H1 (cell line): ENCODE measurements at regions not wholly inside any gene's neighbourhood (a gene's known extent, or its start where the extent isn't known, plus 50 kb on each side); places are given as distances from the start of the nearest gene placed in this dataset.

ENCODE experiments used
- CTCF ChIA-PET: fragments of 300-600 bp; sonication (Branson Sonifier 250); formaldehyde crosslinking; loops from one replicate; lab custom pipeline; 2021; ENCODE audit not compliant: partially characterized antibody; lab: Charles Lee
- POLR2A ChIA-PET: fragments of 300-600 bp; sonication (Branson Sonifier 250); formaldehyde crosslinking; loops from one replicate; lab custom pipeline; 2021; ENCODE audit warnings: inconsistent platforms; ENCODE audit not compliant: partially characterized antibody; lab: Charles Lee
- DNase-seq, 2 experiments: peaks; one replicate each; pipeline versions ENCODE4 v3.0.0 to v3.0.0-alpha.2; 2010 to 2022; ENCODE audit warnings: low spot score in 2 of 2, low read depth in 1 of 2, mixed read lengths in 1 of 2
- FAIRE-seq: peaks from 2 replicates; lab custom pipeline; 2011; peaks lifted over from hg19 to GRCh38; lab: Jason Lieb, UNC
- H2AFZ ChIP-seq: 2 replicates; pipeline ENCODE4 v1.8.1; 2012; ENCODE audit warnings: low read length, inconsistent platforms
- H2AK5ac ChIP-seq: 2 replicates; pipeline ENCODE4 v1.6.1; 2013; ENCODE audit warnings: low read depth, low read length
- H2BK120ac ChIP-seq: replicated peaks from 2 replicates; pipeline ENCODE3; 2013; ENCODE audit warnings: low read depth, low read length, inconsistent platforms
- H2BK12ac ChIP-seq: 2 replicates; pipeline ENCODE4 v1.6.1; 2013; ENCODE audit warnings: low read depth, low read length
- H2BK15ac ChIP-seq: 2 replicates; pipeline ENCODE4 v1.6.1; 2013; ENCODE audit warnings: low read length
- H2BK20ac ChIP-seq: 2 replicates; pipeline ENCODE4 v1.6.1; 2013; ENCODE audit warnings: low read length
- H2BK5ac ChIP-seq: 2 replicates; pipeline ENCODE4 v1.6.1; 2013; ENCODE audit warnings: low read depth, low read length
- H3K14ac ChIP-seq: 2 replicates; pipeline ENCODE4 v1.6.1; 2013; ENCODE audit warnings: inconsistent platforms; ENCODE audit not compliant: insufficient read length
- H3K18ac ChIP-seq: 2 replicates; pipeline ENCODE4 v1.6.1; 2013; ENCODE audit warnings: low read length; ENCODE audit errors: extremely low read depth
- H3K23ac ChIP-seq: 2 replicates; pipeline ENCODE4 v1.6.1; 2013; ENCODE audit warnings: inconsistent platforms; ENCODE audit not compliant: insufficient read length
- H3K23me2 ChIP-seq: 2 replicates; pipeline ENCODE4 v1.6.1; 2013; ENCODE audit warnings: low read depth, low read length
- H3K27ac ChIP-seq: 2 replicates; pipeline ENCODE4 v1.6.1; 2011; ENCODE audit warnings: low read depth, low read length, inconsistent platforms
- H3K27me3 ChIP-seq, 4 experiments: replicated peaks in 1 of 4; 1 replicate in 1 of 4; 2 replicates in 3 of 4; pipeline versions ENCODE4 v1.6.1 to v1.8.1; 2011 to 2013; ENCODE audit warnings: low read length in 3 of 4, mild to moderate bottlenecking in 3 of 4, inconsistent platforms in 2 of 4, mixed read lengths in 2 of 4, moderate library complexity in 1 of 4; ENCODE audit not compliant: control insufficient read depth in 3 of 4, insufficient read depth in 3 of 4; ENCODE audit errors: extremely low read depth in 1 of 4
- H3K36me3 ChIP-seq, 4 experiments: 2 replicates each; pipeline versions ENCODE4 v1.6.1 to v1.8.1; 2011 to 2013; ENCODE audit warnings: mild to moderate bottlenecking in 4 of 4, low read length in 3 of 4, moderate library complexity in 2 of 4, control low read depth in 1 of 4, inconsistent platforms in 1 of 4; ENCODE audit not compliant: insufficient read depth in 4 of 4, control insufficient read depth in 2 of 4
- H3K4ac ChIP-seq: replicated peaks from 2 replicates; pipeline ENCODE3; 2013; ENCODE audit warnings: low read length, low read depth, mixed read lengths, inconsistent platforms; ENCODE audit not compliant: insufficient read length
- H3K4me1 ChIP-seq, 4 experiments: replicated peaks in 1 of 4; 1 replicate in 1 of 4; 2 replicates in 3 of 4; pipeline versions ENCODE4 v1.6.1 to v1.8.1; 2011 to 2013; ENCODE audit warnings: low read length in 3 of 4, inconsistent platforms in 2 of 4, mixed read lengths in 1 of 4; ENCODE audit not compliant: insufficient read depth in 4 of 4, control insufficient read depth in 3 of 4
- H3K4me2 ChIP-seq, 2 experiments: 2 replicates each; pipeline versions ENCODE4 v1.6.1 to v1.8.1; 2011 to 2013; ENCODE audit warnings: low read depth in 2 of 2, low read length in 2 of 2, control low read depth in 1 of 2, inconsistent platforms in 1 of 2, mild to moderate bottlenecking in 1 of 2; ENCODE audit not compliant: insufficient read depth in 1 of 2
- H3K4me3 ChIP-seq, 4 experiments: fragments of 200-600, 300-600 bp in 1 of 4; sonication (generic), shearing (Covaris generic), sonication (Bioruptor Twin) in 1 of 4; 2 replicates each; pipeline versions ENCODE4 v1.5.1 to v1.8.1; 2011 to 2016; ENCODE audit warnings: low read length in 4 of 4, low read depth in 3 of 4, control low read depth in 2 of 4, inconsistent platforms in 2 of 4, mild to moderate bottlenecking in 2 of 4, mixed read lengths in 1 of 4, moderate library complexity in 1 of 4; ENCODE audit not compliant: insufficient read depth in 2 of 4; ENCODE audit errors: extremely low read depth in 1 of 4
- H3K56ac ChIP-seq: replicated peaks from 2 replicates; pipeline ENCODE3; 2013; ENCODE audit warnings: low read depth, mild to moderate bottlenecking, mixed read lengths, low read length, inconsistent platforms; ENCODE audit not compliant: insufficient read length
- H3K79me1 ChIP-seq: 2 replicates; pipeline ENCODE4 v1.6.1; 2013; ENCODE audit warnings: low read depth, low read length, control low read depth
- H3K79me2 ChIP-seq, 2 experiments: 2 replicates each; pipeline versions ENCODE4 v1.6.1 to v1.8.1; 2012 to 2013; ENCODE audit warnings: low read length in 2 of 2, mild to moderate bottlenecking in 2 of 2, inconsistent platforms in 1 of 2; ENCODE audit not compliant: insufficient read depth in 2 of 2, control insufficient read depth in 1 of 2
- H3K9ac ChIP-seq, 4 experiments: replicated peaks in 1 of 4; 1 replicate in 1 of 4; 2 replicates in 3 of 4; pipeline versions ENCODE4 v1.6.1 to v1.8.1; 2011 to 2013; ENCODE audit warnings: low read depth in 3 of 4, low read length in 3 of 4, control low read depth in 2 of 4, mild to moderate bottlenecking in 2 of 4, moderate library complexity in 2 of 4, inconsistent platforms in 1 of 4; ENCODE audit errors: extremely low read depth in 1 of 4
- H3K9me3 ChIP-seq, 2 experiments: 2 replicates each; pipeline versions ENCODE4 v1.6.1 to v1.8.1; 2012 to 2013; ENCODE audit warnings: mild to moderate bottlenecking in 2 of 2, moderate library complexity in 2 of 2, control low read depth in 1 of 2, inconsistent platforms in 1 of 2, low read depth in 1 of 2, low read length in 1 of 2, mixed read lengths in 1 of 2; ENCODE audit not compliant: insufficient read depth in 2 of 2
- H4K20me1 ChIP-seq, 2 experiments: replicated peaks in 1 of 2; 2 replicates each; pipeline versions ENCODE3 to v1.8.1; 2011 to 2013; ENCODE audit warnings: inconsistent platforms in 2 of 2, low read length in 2 of 2, mild to moderate bottlenecking in 1 of 2; ENCODE audit not compliant: insufficient read depth in 2 of 2, control insufficient read depth in 1 of 2
- H4K5ac ChIP-seq: 2 replicates; pipeline ENCODE4 v1.6.1; 2013; ENCODE audit warnings: low read length, low read depth, mixed read lengths, inconsistent platforms; ENCODE audit not compliant: insufficient read length
- H4K8ac ChIP-seq: 2 replicates; pipeline ENCODE4 v1.8.0; 2013; ENCODE audit warnings: mild to moderate bottlenecking, moderate library complexity, low read length, inconsistent platforms; ENCODE audit not compliant: insufficient read depth; ENCODE audit errors: extremely low read depth
- H4K91ac ChIP-seq: replicated peaks from 2 replicates; pipeline ENCODE3; 2013; ENCODE audit warnings: low read length, mixed read lengths, inconsistent platforms; ENCODE audit not compliant: insufficient read length
- ASH2L ChIP-seq: fragments of 200-600, 300-600 bp; sonication (generic); IDR thresholded peaks from one replicate; pipeline ENCODE4 v1.7.1; 2017; ENCODE audit warnings: low read length
- BCL11A ChIP-seq, 2 experiments: IDR thresholded peaks; one replicate each; pipeline ENCODE4 v1.6.1; 2011; ENCODE audit warnings: low read depth in 2 of 2, low read length in 2 of 2, mild to moderate bottlenecking in 2 of 2
- CBX5 ChIP-seq: fragments of 300-800, 300-1000 bp; sonication (generic); IDR thresholded peaks from 2 replicates; pipeline ENCODE4 v1.7.1; 2016; ENCODE audit warnings: antibody characterized with exemption, low read length, low read depth
- CREB1 ChIP-seq: IDR thresholded peaks from 2 replicates; pipeline ENCODE4 v1.6.1; 2012; ENCODE audit warnings: inconsistent platforms
- CTBP2 ChIP-seq: IDR thresholded peaks from 2 replicates; pipeline ENCODE4 v1.7.0; 2011; ENCODE audit warnings: borderline replicate concordance, mild to moderate bottlenecking, moderate library complexity, mixed read lengths, low read length; ENCODE audit not compliant: insufficient read depth, insufficient read length
- E2F6 ChIP-seq: IDR thresholded peaks from 2 replicates; pipeline ENCODE4 v1.6.1; 2012; ENCODE audit warnings: inconsistent platforms
- EZH2 ChIP-seq: fragments of 200-600 bp; sonication (generic); IDR thresholded peaks from 2 replicates; pipeline ENCODE4 v1.7.1; 2012; ENCODE audit warnings: low read depth, mild to moderate bottlenecking, moderate library complexity, low read length, inconsistent platforms; ENCODE audit not compliant: severe bottlenecking
- GTF2F1 ChIP-seq: IDR thresholded peaks from 2 replicates; pipeline ENCODE4 v1.6.1; 2012; ENCODE audit warnings: low read depth, low read length, improper control_type of control experiment, borderline replicate concordance
- KDM1A ChIP-seq: fragments of 200-600, 300-600 bp; sonication (generic); IDR thresholded peaks from 2 replicates; pipeline ENCODE4 v1.7.1; 2016; ENCODE audit warnings: mild to moderate bottlenecking, low read length, borderline replicate concordance
- RAD21 ChIP-seq, 2 experiments: IDR thresholded peaks in 1 of 2; conservative IDR thresholded peaks in 1 of 2; 2 replicates each; pipeline ENCODE4 v1.6.1; 2011; ENCODE audit warnings: low read depth in 2 of 2, low read length in 2 of 2, improper control_type of control experiment in 1 of 2, inconsistent platforms in 1 of 2, mild to moderate bottlenecking in 1 of 2, moderate library complexity in 1 of 2
- RBBP5 ChIP-seq: IDR thresholded peaks from 2 replicates; pipeline ENCODE4 v1.7.1; 2012; ENCODE audit warnings: low read depth, mild to moderate bottlenecking, inconsistent platforms, low read length, moderate library complexity, borderline replicate concordance
- SP1 ChIP-seq: IDR thresholded peaks from 2 replicates; pipeline ENCODE4 v1.6.1; 2011; ENCODE audit warnings: low read depth, low read length
- ZNF274 ChIP-seq: IDR thresholded peaks from 2 replicates; pipeline ENCODE4 v1.7.0; 2012; ENCODE audit warnings: low read length, borderline replicate concordance; ENCODE audit errors: extremely low read depth
- WGBS, 2 experiments: shearing (Covaris generic) in 1 of 2; methylation state at CpG; one replicate each; pipeline versions ENCODE4 v1.1.6 to v1.1.7; 2013 to 2015; ENCODE audit warnings: low lambda C conversion rate in 2 of 2, mixed read lengths in 2 of 2, inconsistent platforms in 1 of 2, low coverage in 1 of 2, missing lambda C conversion rate in 1 of 2; ENCODE audit not compliant: insufficient replicate concordance in 2 of 2, insufficient coverage in 1 of 2, insufficient read length in 1 of 2; ENCODE audit errors: extremely low coverage in 1 of 2, missing lambda C conversion rate in 1 of 2; 5-methylcytosine and 5-hydroxymethylcytosine counted together

DNA sequence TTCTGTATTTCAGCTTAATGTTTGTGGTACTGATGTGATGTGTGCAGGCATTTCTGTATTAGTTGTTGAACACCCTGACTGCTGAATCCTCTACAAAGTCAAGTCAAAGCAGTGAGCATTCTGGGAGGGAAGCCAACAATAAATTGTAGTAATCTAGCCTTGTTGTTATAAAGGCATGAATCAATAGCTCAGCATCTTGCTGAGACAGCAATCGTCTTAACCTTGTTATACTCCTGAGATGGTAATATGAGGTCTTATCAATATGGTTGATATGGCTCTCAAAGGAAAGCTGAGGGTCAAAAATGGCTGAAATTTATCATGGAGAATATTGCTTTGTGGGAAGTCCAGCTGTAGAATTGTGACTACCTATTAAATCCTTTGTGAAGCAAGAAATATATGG is 299.4 kb downstream of the DNAJB9 start:
- no peak overlapping the region for H2BK5ac ChIP-seq
- no peak overlapping the region for H3K4me2 ChIP-seq
- no peak overlapping the region for H2AK5ac ChIP-seq
- H4K8ac ChIP-seq: no peak overlapping the region
- H2BK20ac ChIP-seq: no peak overlapping the region
- no peak overlapping the region for H3K56ac ChIP-seq
- DNase-seq (no peak), FAIRE-seq (no peak)
- H3K79me2 ChIP-seq: no peaks in the 10 kb centered on the region
- H4K91ac ChIP-seq: no peak overlapping the region
- H3K23me2 ChIP-seq: no peaks in the 10 kb centered on the region
- H3K4me3 ChIP-seq: no peak overlapping the region
- no peak overlapping the region for H3K4ac ChIP-seq
- ChIA-PET POLR2A (no interaction called here), CTCF (interaction anchor here (0.6 to 1.0 kb wide), 2 partner anchors 9 to 282 kb away, joined by 3 to 4 read pairs; no protein-coding TSS in a partner anchor)
- no peaks in the 10 kb centered on the region for H4K20me1 ChIP-seq
- H3K18ac ChIP-seq: no peak overlapping the region
- no peak overlapping the region for H2BK12ac ChIP-seq
- H3K23ac ChIP-seq: no peak overlapping the region
- 60% methylated on average over 1 of the region's 1 CpG; no CpG with 5 or more reads in 1 of the 2 experiments for WGBS, 2 experiments
- H4K5ac ChIP-seq: no peak overlapping the region
- no peak overlapping the region for H3K9ac ChIP-seq
- H3K36me3 ChIP-seq: no peaks in the 10 kb centered on the region
- no peak overlapping the region for H2AFZ ChIP-seq
- H3K4me1 ChIP-seq: no peaks in the 10 kb centered on the region
- no peak overlapping the region for H3K27ac ChIP-seq
- no peak overlapping the region for H2BK120ac ChIP-seq
- no peak overlapping the region for H2BK15ac ChIP-seq
- H3K79me1 ChIP-seq: no peaks in the 10 kb centered on the region
- no peak overlapping the region for H3K14ac ChIP-seq
- no peaks in the 10 kb centered on the region for H3K27me3 ChIP-seq
- 0 out of 4 replicates have a peak, but pooled peaks cover 0 to 5% of the 10 kb centered on the region in 2 experiments for H3K9me3 ChIP-seq
- TF ChIP-seq BCL11A (IDR thresholded peaks at IDR 0.05; ENCODE audit: low read depth in 2 of 2, low read length in 2 of 2): no peak
- no peak for TF ChIP-seq RBBP5
- no peak for TF ChIP-seq CREB1
- TF ChIP-seq RAD21 (IDR thresholded peaks at IDR 0.05 in 1 of 2, conservative IDR thresholded peaks at IDR 0.05 in 1 of 2; ENCODE audit: low read depth in 2 of 2, low read length in 2 of 2): no peak
- no peak for TF ChIP-seq E2F6
- TF ChIP-seq CBX5: no peak
- no peak for TF ChIP-seq SP1
- no peak for TF ChIP-seq EZH2
- no peak for TF ChIP-seq ASH2L
- TF ChIP-seq KDM1A: no peak
- no peak for TF ChIP-seq CTBP2
- TF ChIP-seq GTF2F1: no peak
- no peak for TF ChIP-seq ZNF274
